ENCODE measurements at regions not wholly inside any gene's neighbourhood (a gene's known extent, or its start where the extent isn't known, plus 50 kb on each side); places are given as distances from the start of the nearest gene placed in this dataset.

GRCh38 chr1:222064388-222065211 lies 322.7 kb upstream of the DUSP10 start:
- no peak overlapping the region for H3K27ac ChIP-seq
- DNase-seq (ENCODE audit: low spot score), result no peak
- no peak for TF ChIP-seq CTCF (IDR thresholded peaks at IDR 0.05)
- H3K4me3 ChIP-seq, result no peak overlapping the region

- Histone ChIP-seq H3K27ac (no peak overlapping the region), H3K4me3 (no peak overlapping the region)
- no peak for TF ChIP-seq CTCF (IDR thresholded peaks at IDR 0.05)
- DNase-seq (ENCODE audit: low spot score), result no peak
Observed at GRCh38 chr1:222062640-222063039, 320.8 kb upstream of the DUSP10 start.

GRCh38 chr1:222061711-222062359 lies 319.9 kb upstream of the DUSP10 start:
- TF ChIP-seq CTCF (IDR thresholded peaks at IDR 0.05), result no peak
- no peak overlapping the region for H3K27ac ChIP-seq
- no peak overlapping the region for H3K4me3 ChIP-seq
- DNase-seq (ENCODE audit: low spot score), result no peak

- H3K4me3 ChIP-seq, result no peak overlapping the region
- no peak for TF ChIP-seq CTCF (IDR thresholded peaks at IDR 0.05)
- no peak overlapping the region for H3K27ac ChIP-seq
- DNase-seq (ENCODE audit: low spot score), result no peak
Observed at GRCh38 chr1:222060210-222060916, 318.5 kb upstream of the DUSP10 start.

- Histone ChIP-seq H3K27ac (no peak overlapping the region), H3K4me3 (no peak overlapping the region)
- no peak for DNase-seq (ENCODE audit: low spot score)
- TF ChIP-seq CTCF (IDR thresholded peaks at IDR 0.05), result no peak
Observed at GRCh38 chr1:222058249-222058648, 316.4 kb upstream of the DUSP10 start.

GRCh38 chr1:222057162-222057561 lies 315.3 kb upstream of the DUSP10 start:
- DNase-seq (ENCODE audit: low spot score), result no peak
- H3K27ac ChIP-seq, result no peak overlapping the region
- no peak for TF ChIP-seq CTCF (IDR thresholded peaks at IDR 0.05)
- H3K4me3 ChIP-seq, result no peak overlapping the region

Measured in coronary artery (tissue), 2 donors.